ENCODE measurements at regions not wholly inside any gene's neighbourhood (a gene's known extent, or its start where the extent isn't known, plus 50 kb on each side); places are given as distances from the start of the nearest gene placed in this dataset.
"Not testable (repeated sequence)": the region's sequence is repeated elsewhere in the genome, so short reads cannot be mapped to it uniquely, and the experiment has no call there.

GRCh38 chr5:107735558-107735957, 64.8 kb upstream of the EFNA5 start:
- Histone ChIP-seq H3K27ac (ENCODE audit: low read length) (no peak overlapping the region), H3K27me3 (ENCODE audit: low read length) (no peaks in the 10 kb centered on the region), H3K4me2 (ENCODE audit: low read length) (no peak overlapping the region), H3K9me3 (ENCODE audit: low read length) (no peaks in the 10 kb centered on the region), H3K9ac (ENCODE audit: low read length) (no peak overlapping the region), H4K20me1 (ENCODE audit: low read length) (no peaks in the 10 kb centered on the region), H3K36me3 (ENCODE audit: low read depth, low read length) (no peaks in the 10 kb centered on the region), H3F3A (ENCODE audit: low read length, unreplicated experiment) (no peaks in the 10 kb centered on the region), H2AFZ (ENCODE audit: low read length) (no peak overlapping the region), H3K4me1 (ENCODE audit: insufficient read depth, low read length) (peaks cover 9% of the 10 kb centered on the region), H3K4me3 (ENCODE audit: low read length) (no peak overlapping the region), H3K79me2 (ENCODE audit: low read length) (no peaks in the 10 kb centered on the region), H3K9me2 (replicated peaks; ENCODE audit: low read length) (no peaks in the 10 kb centered on the region)
- BruUV-seq (replicated peaks), result no TSS peak
- intact Hi-C loops (cut with micrococcal nuclease), result no loop called here
- CTCF ChIA-PET, result no interaction called here
- no peak for ATAC-seq
- DNase-seq, result no peak
- TF ChIP-seq EZH2 (IDR thresholded peaks at IDR 0.05; ENCODE audit: low read length, unreplicated experiment), result no peak
- TF ChIP-seq EZH2phosphoT487 (IDR thresholded peaks at IDR 0.05; ENCODE audit: borderline replicate concordance, low read length), result no peak
- POLR2A ChIA-PET (ENCODE audit: unreplicated experiment), result no interaction called here

- intact Hi-C loops (cut with micrococcal nuclease), result no loop called here
- Histone ChIP-seq H4K20me1 (ENCODE audit: low read length) (no peaks in the 10 kb centered on the region), H3K9me2 (replicated peaks; ENCODE audit: low read length) (no peaks in the 10 kb centered on the region), H3K4me1 (ENCODE audit: insufficient read depth, low read length) (no peaks in the 10 kb centered on the region), H3F3A (ENCODE audit: low read length, unreplicated experiment) (no peaks in the 10 kb centered on the region), H3K27ac (ENCODE audit: low read length) (no peak overlapping the region), H3K9ac (ENCODE audit: low read length) (no peak overlapping the region), H3K4me2 (ENCODE audit: low read length) (no peak overlapping the region), H3K79me2 (ENCODE audit: low read length) (no peaks in the 10 kb centered on the region), H3K4me3 (ENCODE audit: low read length) (no peak overlapping the region), H3K36me3 (ENCODE audit: low read depth, low read length) (no peaks in the 10 kb centered on the region), H2AFZ (ENCODE audit: low read length) (no peak overlapping the region), H3K9me3 (ENCODE audit: low read length) (no peaks in the 10 kb centered on the region), H3K27me3 (ENCODE audit: low read length) (no peaks in the 10 kb centered on the region)
- DNase-seq, result no peak
- BruUV-seq (replicated peaks), result no TSS peak
- CTCF ChIA-PET, result no interaction called here
- TF ChIP-seq EZH2phosphoT487 (IDR thresholded peaks at IDR 0.05; ENCODE audit: borderline replicate concordance, low read length) (no peak), EZH2 (IDR thresholded peaks at IDR 0.05; ENCODE audit: low read length, unreplicated experiment) (no peak), CTCF (conservative IDR thresholded peaks at IDR 0.05; ENCODE audit: low read depth, low read length) (no peak)
- POLR2A ChIA-PET (ENCODE audit: unreplicated experiment), result no interaction called here
- ATAC-seq, result no peak
These were observed 56.2 kb upstream of the EFNA5 start for GRCh38 chr5:107726896-107727295.

GRCh38 chr5:107724642-107725041, 53.9 kb upstream of the EFNA5 start:
- ATAC-seq (no peak), DNase-seq (no peak)
- intact Hi-C loops (cut with micrococcal nuclease), result no loop called here
- TF ChIP-seq EZH2phosphoT487 (IDR thresholded peaks at IDR 0.05; ENCODE audit: borderline replicate concordance, low read length) (no peak), EZH2 (IDR thresholded peaks at IDR 0.05; ENCODE audit: low read length, unreplicated experiment) (no peak), CTCF (conservative IDR thresholded peaks at IDR 0.05; ENCODE audit: low read depth, low read length) (no peak)
- no peaks in the 10 kb centered on the region for H3K9me3 ChIP-seq (ENCODE audit: low read length)
- H4K20me1 ChIP-seq (ENCODE audit: low read length), result no peaks in the 10 kb centered on the region
- H3K9me2 ChIP-seq (replicated peaks; ENCODE audit: low read length), result no peaks in the 10 kb centered on the region
- no peaks in the 10 kb centered on the region for H3K4me1 ChIP-seq (ENCODE audit: insufficient read depth, low read length)
- no peaks in the 10 kb centered on the region for H3F3A ChIP-seq (ENCODE audit: low read length, unreplicated experiment)
- H3K27ac ChIP-seq (ENCODE audit: low read length), result no peak overlapping the region
- BruUV-seq (replicated peaks), result no TSS peak
- ChIA-PET CTCF (no interaction called here), POLR2A (ENCODE audit: unreplicated experiment) (no interaction called here)
- H2AFZ ChIP-seq (ENCODE audit: low read length), result no peak overlapping the region
- no peaks in the 10 kb centered on the region for H3K27me3 ChIP-seq (ENCODE audit: low read length)
- H3K4me2 ChIP-seq (ENCODE audit: low read length), result no peak overlapping the region
- no peaks in the 10 kb centered on the region for H3K36me3 ChIP-seq (ENCODE audit: low read depth, low read length)
- H3K79me2 ChIP-seq (ENCODE audit: low read length), result no peaks in the 10 kb centered on the region
- no peak overlapping the region for H3K4me3 ChIP-seq (ENCODE audit: low read length)
- H3K9ac ChIP-seq (ENCODE audit: low read length), result no peak overlapping the region

GRCh38 chr5:107721241-107721640, 50.5 kb upstream of the EFNA5 start:
- BruUV-seq (replicated peaks); H3K4me3 ChIP-seq (ENCODE audit: low read length); H3K27ac ChIP-seq (ENCODE audit: low read length); H3K9me3 ChIP-seq (ENCODE audit: low read length); H4K20me1 ChIP-seq (ENCODE audit: low read length); intact Hi-C loops (cut with micrococcal nuclease); H3K9ac ChIP-seq (ENCODE audit: low read length); CTCF ChIA-PET; H3K4me2 ChIP-seq (ENCODE audit: low read length); H3K36me3 ChIP-seq (ENCODE audit: low read depth, low read length); H3F3A ChIP-seq (ENCODE audit: low read length, unreplicated experiment); DNase-seq; H2AFZ ChIP-seq (ENCODE audit: low read length); H3K4me1 ChIP-seq (ENCODE audit: insufficient read depth, low read length); H3K79me2 ChIP-seq (ENCODE audit: low read length); H3K9me2 ChIP-seq (replicated peaks; ENCODE audit: low read length); H3K27me3 ChIP-seq (ENCODE audit: low read length); ATAC-seq: not testable (repeated sequence)
- POLR2A ChIA-PET (ENCODE audit: unreplicated experiment), result interaction anchor here (0.6 kb wide), 1 partner anchor 53 kb away, joined by 3 read pairs; no protein-coding TSS in a partner anchor

Measured in PC-3 (cell line).